HFFc6 (cell line): ENCODE measurements at regions not wholly inside any gene's neighbourhood (a gene's known extent, or its start where the extent isn't known, plus 50 kb on each side); places are given as distances from the start of the nearest gene placed in this dataset.

Experiments used
- DNase-seq: peaks from one replicate; pipeline ENCODE4 v3.0.0-alpha.2; 2018
- H3K27ac Mint-ChIP-seq: 2 replicates; pipeline ENCODE4 v1.8.0; 2020; ENCODE audit warnings: mild to moderate bottlenecking, mixed read lengths
- H3K27me3 Mint-ChIP-seq: 2 replicates; pipeline ENCODE4 v1.8.0; 2021; ENCODE audit warnings: mild to moderate bottlenecking, moderate library complexity, mixed read lengths; ENCODE audit not compliant: insufficient read depth
- H3K36me3 Mint-ChIP-seq: 2 replicates; pipeline ENCODE4 v1.8.0; 2021; ENCODE audit warnings: low read depth, mixed read lengths
- H3K4me1 Mint-ChIP-seq: 2 replicates; pipeline ENCODE4 v1.8.0; 2020; ENCODE audit warnings: low read depth, mixed read lengths
- H3K4me3 Mint-ChIP-seq: 2 replicates; pipeline ENCODE4 v1.8.0; 2020; ENCODE audit warnings: mild to moderate bottlenecking, moderate library complexity, mixed read lengths
- H3K9me3 Mint-ChIP-seq: 2 replicates; pipeline ENCODE4 v1.8.0; 2020; ENCODE audit warnings: mild to moderate bottlenecking, mixed read lengths
- TF ChIP-seq, protein P1 (sequence below): fragments of 200-600 bp; sonication (generic); IDR thresholded peaks from 2 replicates; pipeline ENCODE4 v1.5.0; 2021; ENCODE audit warnings: antibody characterized with exemption, mild to moderate bottlenecking

DNA sequence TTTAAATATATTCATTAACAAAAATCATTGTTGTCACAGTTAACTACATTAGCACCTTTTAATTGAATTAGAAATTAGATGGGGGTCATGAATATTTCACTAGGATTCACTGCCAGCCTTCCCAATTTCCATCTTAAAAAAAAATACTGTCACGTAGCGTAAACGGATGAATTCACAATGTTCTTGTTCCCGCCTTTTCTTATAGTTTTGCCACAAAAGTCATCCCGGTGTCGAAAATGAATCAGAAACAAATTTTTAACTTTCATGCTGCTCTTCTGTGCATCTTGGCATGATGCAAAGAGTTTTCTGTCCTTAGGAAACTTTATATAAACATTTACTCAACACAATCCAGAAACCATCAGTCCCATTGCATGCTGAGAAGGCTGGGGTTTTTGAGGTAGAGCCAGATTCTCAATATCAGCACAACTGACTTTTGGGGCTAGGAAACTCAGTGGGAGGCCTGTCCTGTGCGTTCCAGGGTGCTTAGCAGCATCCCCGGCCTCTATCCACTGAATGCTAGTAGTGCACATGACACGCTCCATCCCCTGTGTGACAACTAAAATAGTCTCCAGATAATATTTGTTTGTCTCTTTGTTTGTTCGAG is 252.9 kb upstream of the XYLT1 start:
- TF ChIP-seq, protein P1, sequence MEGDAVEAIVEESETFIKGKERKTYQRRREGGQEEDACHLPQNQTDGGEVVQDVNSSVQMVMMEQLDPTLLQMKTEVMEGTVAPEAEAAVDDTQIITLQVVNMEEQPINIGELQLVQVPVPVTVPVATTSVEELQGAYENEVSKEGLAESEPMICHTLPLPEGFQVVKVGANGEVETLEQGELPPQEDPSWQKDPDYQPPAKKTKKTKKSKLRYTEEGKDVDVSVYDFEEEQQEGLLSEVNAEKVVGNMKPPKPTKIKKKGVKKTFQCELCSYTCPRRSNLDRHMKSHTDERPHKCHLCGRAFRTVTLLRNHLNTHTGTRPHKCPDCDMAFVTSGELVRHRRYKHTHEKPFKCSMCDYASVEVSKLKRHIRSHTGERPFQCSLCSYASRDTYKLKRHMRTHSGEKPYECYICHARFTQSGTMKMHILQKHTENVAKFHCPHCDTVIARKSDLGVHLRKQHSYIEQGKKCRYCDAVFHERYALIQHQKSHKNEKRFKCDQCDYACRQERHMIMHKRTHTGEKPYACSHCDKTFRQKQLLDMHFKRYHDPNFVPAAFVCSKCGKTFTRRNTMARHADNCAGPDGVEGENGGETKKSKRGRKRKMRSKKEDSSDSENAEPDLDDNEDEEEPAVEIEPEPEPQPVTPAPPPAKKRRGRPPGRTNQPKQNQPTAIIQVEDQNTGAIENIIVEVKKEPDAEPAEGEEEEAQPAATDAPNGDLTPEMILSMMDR, result no peak
- peaks cover under 1% of the 10 kb centered on the region for H3K27me3 Mint-ChIP-seq
- peak overlapping the region; percentile 85 for H3K27ac Mint-ChIP-seq
- DNase-seq, result no peak
- H3K4me1 Mint-ChIP-seq, result peaks cover 16% of the 10 kb centered on the region
- no peaks in the 10 kb centered on the region for H3K9me3 Mint-ChIP-seq
- peak overlapping the region; percentile 37; the same call in 1 of the 2 replicates for H3K4me3 Mint-ChIP-seq
- no peaks in the 10 kb centered on the region for H3K36me3 Mint-ChIP-seq

DNA sequence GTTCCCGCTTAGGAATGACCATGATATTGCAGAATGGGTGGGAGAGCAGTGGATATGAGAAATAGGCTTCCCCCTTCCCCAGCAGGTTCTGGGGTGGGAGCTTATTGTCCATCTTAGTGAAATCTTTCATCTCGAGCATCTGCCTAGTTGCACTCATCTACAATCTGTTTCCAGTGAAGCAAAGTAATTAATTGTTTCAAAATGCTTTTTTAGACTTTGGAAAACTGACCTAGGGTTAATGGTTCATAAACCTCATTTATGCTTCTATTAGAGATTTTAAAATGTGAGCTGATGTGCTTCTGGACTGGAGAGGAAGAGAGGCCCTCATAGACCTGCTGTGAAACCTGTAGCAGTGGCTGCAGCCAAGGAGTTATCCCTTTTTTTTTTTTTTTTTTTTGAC is 247.7 kb upstream of the XYLT1 start:
- Mint-ChIP-seq H3K4me3 (no peak overlapping the region), H3K4me1 (peaks cover 2% of the 10 kb centered on the region), H3K36me3 (no peaks in the 10 kb centered on the region), H3K27ac (no peak overlapping the region), H3K9me3 (no peaks in the 10 kb centered on the region; the same call in 1 of the 2 replicates), H3K27me3 (peaks cover 10% of the 10 kb centered on the region)
- TF ChIP-seq, protein P1, result no peak
- DNase-seq, result no peak

DNA sequence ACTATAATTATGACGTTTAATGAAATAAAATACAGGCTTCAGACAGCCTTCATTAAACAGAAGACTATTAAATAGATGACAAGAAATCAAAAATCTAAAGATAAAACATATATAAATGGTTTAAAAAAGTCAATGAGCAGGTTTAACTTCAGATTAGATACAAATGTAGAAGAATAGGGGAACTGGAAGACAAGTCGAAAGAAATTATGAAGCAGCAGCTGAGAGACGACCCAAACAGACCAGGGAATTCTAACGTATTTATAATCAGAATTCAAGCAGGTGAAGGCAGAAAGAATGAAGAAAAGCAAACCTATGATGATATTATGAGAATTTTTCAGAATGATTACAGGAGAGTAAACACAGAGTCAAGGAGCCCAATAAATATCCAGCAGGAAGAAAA is 235.1 kb upstream of the XYLT1 start:
- H3K9me3 Mint-ChIP-seq, result no peaks in the 10 kb centered on the region
- no peaks in the 10 kb centered on the region for H3K4me1 Mint-ChIP-seq
- no peak overlapping the region for H3K27ac Mint-ChIP-seq
- H3K27me3 Mint-ChIP-seq, result peaks cover 7% of the 10 kb centered on the region; the same call in 1 of the 2 replicates
- no peaks in the 10 kb centered on the region for H3K36me3 Mint-ChIP-seq
- H3K4me3 Mint-ChIP-seq, result no peak overlapping the region
- no peak for DNase-seq
- TF ChIP-seq, protein P1, result no peak

DNA sequence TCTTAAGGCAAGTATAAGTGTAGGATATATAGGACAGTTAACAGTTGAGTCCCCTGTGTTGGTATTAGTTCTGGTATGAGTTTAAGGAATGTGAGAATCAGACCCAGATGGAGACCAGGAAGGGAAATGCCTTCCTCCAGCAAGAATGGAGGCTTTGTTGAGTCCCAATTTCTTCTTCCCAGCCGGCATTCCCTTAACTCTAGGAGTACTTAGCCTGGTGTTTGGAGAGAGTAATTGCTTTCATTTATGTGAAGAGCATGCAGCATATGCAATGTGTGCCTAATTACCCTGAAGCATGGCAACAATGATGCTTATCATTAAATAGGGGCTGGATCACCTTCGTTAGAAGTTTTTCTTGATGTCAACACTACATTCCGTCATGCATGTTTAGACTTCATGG is 225.9 kb upstream of the XYLT1 start:
- no peak overlapping the region for H3K4me3 Mint-ChIP-seq
- peaks cover 2% of the 10 kb centered on the region; the same call in 1 of the 2 replicates for H3K27me3 Mint-ChIP-seq
- TF ChIP-seq, protein P1, result no peak
- no peak overlapping the region for H3K27ac Mint-ChIP-seq
- H3K9me3 Mint-ChIP-seq, result no peaks in the 10 kb centered on the region
- H3K4me1 Mint-ChIP-seq, result no peaks in the 10 kb centered on the region
- no peaks in the 10 kb centered on the region for H3K36me3 Mint-ChIP-seq
- no peak for DNase-seq

DNA sequence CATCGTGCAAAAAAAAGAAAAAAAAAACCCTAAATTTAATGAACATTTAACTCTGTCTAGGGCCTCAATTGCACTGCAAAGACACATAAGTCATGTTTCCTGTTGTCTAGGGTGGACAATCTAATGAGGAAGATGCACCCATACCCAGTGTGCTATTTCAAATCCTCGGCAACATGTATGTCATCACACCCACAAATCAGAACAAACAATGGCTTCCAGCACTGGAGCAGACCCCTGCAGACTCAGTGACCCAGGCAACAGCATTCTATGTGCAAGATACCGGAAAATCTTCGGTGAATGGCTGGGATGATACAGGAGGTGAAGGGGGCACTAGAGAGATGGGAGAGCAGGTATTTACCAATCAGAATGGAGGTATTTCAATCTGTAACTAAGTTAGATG is 221.7 kb upstream of the XYLT1 start:
- Mint-ChIP-seq H3K9me3 (no peaks in the 10 kb centered on the region), H3K27me3 (peaks cover 5% of the 10 kb centered on the region; the same call in 1 of the 2 replicates), H3K36me3 (no peaks in the 10 kb centered on the region), H3K27ac (no peak overlapping the region), H3K4me3 (no peak overlapping the region), H3K4me1 (no peaks in the 10 kb centered on the region)
- TF ChIP-seq, protein P1, result no peak
- DNase-seq, result no peak

DNA sequence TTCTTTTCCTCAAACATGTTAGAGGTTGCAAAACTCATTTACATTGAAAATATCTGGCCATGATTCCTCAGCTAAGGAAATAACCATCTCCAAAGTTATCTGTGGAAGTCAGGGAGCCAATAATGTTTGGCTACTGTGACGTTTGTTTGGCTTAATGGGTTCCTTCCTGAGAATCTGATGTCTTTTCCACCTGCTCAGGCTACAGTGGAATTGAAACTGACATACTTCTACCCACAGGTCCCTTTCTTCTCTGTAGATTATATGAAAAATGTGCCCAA is 221.1 kb upstream of the XYLT1 start:
- DNase-seq, result no peak
- TF ChIP-seq, protein P1, result no peak
- peaks cover 5% of the 10 kb centered on the region; the same call in 1 of the 2 replicates for H3K27me3 Mint-ChIP-seq
- no peaks in the 10 kb centered on the region for H3K4me1 Mint-ChIP-seq
- H3K4me3 Mint-ChIP-seq, result no peak overlapping the region
- H3K36me3 Mint-ChIP-seq, result no peaks in the 10 kb centered on the region
- no peak overlapping the region for H3K27ac Mint-ChIP-seq
- no peaks in the 10 kb centered on the region for H3K9me3 Mint-ChIP-seq
